Inferior parietal cortex (tissue), 1 donor: ENCODE measurements at regions not wholly inside any gene's neighbourhood (a gene's known extent, or its start where the extent isn't known, plus 50 kb on each side); places are given as distances from the start of the nearest gene placed in this dataset.
"Not testable (repeated sequence)": the region's sequence is repeated elsewhere in the genome, so short reads cannot be mapped to it uniquely, and the experiment has no call there.

Experiments
- DNase-seq: peaks from one replicate; pipeline ENCODE4 v3.0.0-alpha.2; 2016; ENCODE audit errors: extremely low spot score

DNA sequence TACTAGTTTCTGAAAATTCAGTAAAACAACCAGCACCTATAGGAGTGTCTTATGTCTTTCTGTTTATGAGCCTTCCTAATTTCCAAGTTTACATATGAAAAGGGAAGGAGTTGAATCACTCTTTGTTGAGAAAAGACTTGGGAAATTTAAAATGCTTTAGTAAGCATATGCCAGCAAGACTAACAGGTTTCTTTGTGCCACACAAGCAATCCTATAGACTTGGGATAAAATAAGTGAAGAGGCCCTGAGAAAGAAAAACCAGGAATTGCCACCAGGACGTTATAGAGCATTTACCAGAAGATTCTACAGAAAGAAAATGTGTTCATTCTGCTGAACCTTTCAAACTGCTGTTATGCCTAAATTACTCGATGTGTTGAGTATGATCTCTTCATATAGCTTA, 1099.1 kb downstream of the EPHA3 start:
- DNase-seq = not testable (repeated sequence)

DNA sequence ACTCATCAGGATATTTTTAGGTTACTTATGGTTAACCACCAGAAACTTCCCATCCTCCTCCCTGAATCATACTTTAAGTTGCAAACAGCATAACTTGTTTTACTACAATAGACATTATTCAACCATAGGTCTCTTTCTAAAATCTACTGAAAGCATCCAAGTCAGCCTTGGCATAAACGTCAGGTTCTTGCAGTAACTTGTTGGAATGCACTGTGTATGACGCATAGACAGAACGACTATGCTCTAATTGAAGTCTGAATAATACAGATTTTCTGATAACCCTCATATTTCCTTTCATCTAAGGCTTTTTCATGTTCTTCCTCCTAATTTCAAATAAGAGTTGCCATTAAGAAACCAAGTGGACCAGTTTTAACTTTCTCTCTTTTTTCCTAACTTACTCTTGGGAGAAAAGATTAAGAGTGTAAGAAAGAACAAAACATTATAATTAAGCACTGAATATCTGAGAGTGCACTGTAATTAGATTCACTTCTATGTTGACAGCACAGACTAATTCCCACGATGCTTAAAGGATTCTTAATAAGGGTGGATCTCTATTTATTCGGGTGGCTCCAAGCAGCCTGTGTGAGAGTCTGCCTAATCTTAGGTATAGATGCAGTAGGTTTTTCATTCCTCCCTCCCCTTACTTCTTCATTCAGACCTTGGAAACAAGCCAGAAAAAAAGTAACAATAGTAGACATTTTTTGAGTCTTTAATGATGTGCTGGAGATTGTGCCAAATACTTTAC, 1100.1 kb downstream of the EPHA3 start:
- DNase-seq = not testable (repeated sequence)

DNA sequence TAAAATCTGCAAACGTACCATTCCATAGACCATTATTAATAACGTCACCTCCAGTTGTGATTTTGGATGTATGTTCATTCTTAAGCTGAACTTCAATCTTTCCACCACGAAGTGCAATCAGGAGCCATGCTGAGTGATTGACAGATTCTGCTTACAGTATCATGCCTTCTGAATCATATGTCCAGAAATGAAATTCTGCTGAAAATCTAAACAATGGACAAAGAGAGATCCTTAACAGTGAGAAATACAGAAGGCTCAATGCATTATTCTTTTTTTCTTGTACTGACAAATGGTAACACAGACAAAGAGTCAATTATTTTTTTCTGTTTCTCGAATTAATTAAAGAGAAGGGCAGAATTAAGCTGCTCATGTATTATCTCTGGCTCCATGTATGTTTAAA, 1114.5 kb downstream of the EPHA3 start:
- DNase-seq = no peak

- no peak for DNase-seq
These were observed 1134.1 kb downstream of the EPHA3 start for GRCh38 chr3:90241481-90241880.

DNA sequence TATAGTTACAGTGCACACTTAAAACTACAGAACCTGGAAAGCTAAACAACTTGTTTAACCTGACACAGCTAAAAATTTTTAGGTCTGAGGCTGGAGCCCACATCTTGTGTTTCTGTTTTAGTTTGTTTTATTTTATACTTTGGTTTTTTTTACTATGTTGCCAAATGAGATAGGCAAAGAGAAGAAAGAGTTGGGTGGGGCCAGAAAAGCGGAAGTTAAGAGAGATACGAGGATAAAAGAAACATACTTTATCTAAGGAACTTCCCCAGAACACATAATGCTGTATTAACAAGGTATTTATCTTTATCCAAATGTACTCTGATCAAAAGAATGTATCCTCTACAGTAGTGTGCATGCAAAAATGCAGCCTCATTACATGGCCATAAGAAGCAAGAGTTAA, 1145.7 kb downstream of the EPHA3 start:
- DNase-seq = no peak

GRCh38 chr3:90261481-90262433, 1154.3 kb downstream of the EPHA3 start:
- no peak for DNase-seq
